ENCODE measurements at regions not wholly inside any gene's neighbourhood (a gene's known extent, or its start where the extent isn't known, plus 50 kb on each side); places are given as distances from the start of the nearest gene placed in this dataset.
"Not testable (repeated sequence)": the region's sequence is repeated elsewhere in the genome, so short reads cannot be mapped to it uniquely, and the experiment has no call there.

- H3K27me3 Mint-ChIP-seq: peaks cover 4 to 10% of the 10 kb centered on the region in 2 donors
- H3K9me3 Mint-ChIP-seq: peaks cover 11 to 23% (median 23%) of the 10 kb centered on the region in 3 donors
- ChIA-PET POLR2A (no interaction called here), CTCF (interaction anchor here in 1 of 2 donors (0.6 kb wide), 1 partner anchor 39 kb away, joined by 3 read pairs; no protein-coding TSS in a partner anchor)
- H3K27ac Mint-ChIP-seq: no peak overlapping the region
- no peaks in the 10 kb centered on the region for H3K4me1 ChIP-seq (ENCODE audit: control insufficient read depth in 1 of 2, extremely low read depth in 1 of 2, insufficient read depth in 2 of 2, low read length in 2 of 2)
- H3K36me3 ChIP-seq (ENCODE audit: control insufficient read depth in 2 of 2, extremely low read depth in 1 of 2, insufficient read depth in 1 of 2, low read length in 1 of 2): no peaks in the 10 kb centered on the region
- H3K9me3 ChIP-seq: no peaks in the 10 kb centered on the region
- no peak overlapping the region for H3K4me3 ChIP-seq (ENCODE audit: control insufficient read depth in 1 of 2, extremely low read depth in 1 of 2, low read length in 1 of 2)
- no peaks in the 10 kb centered on the region for H3K4me1 Mint-ChIP-seq
- no peaks in the 10 kb centered on the region for H3K36me3 Mint-ChIP-seq
- no peak overlapping the region for H3K4me3 Mint-ChIP-seq
- no peak overlapping the region for H3K27ac ChIP-seq (ENCODE audit: low read length)
- DNase-seq (no peak), ATAC-seq (replicated peaks in 1 of 4) (no peak)
- no peaks in the 10 kb centered on the region for H3K27me3 ChIP-seq (replicated peaks in 1 of 2; ENCODE audit: control insufficient read depth in 2 of 2, extremely low read depth in 1 of 2, insufficient read depth in 2 of 2, low read length in 1 of 2)
- WGBS (ENCODE audit: insufficient coverage): 96% methylated on average over 3 of the region's 4 CpGs
Observed at GRCh38 chr13:76579701-76580100, 306.5 kb downstream of the KCTD12 start.

DNA sequence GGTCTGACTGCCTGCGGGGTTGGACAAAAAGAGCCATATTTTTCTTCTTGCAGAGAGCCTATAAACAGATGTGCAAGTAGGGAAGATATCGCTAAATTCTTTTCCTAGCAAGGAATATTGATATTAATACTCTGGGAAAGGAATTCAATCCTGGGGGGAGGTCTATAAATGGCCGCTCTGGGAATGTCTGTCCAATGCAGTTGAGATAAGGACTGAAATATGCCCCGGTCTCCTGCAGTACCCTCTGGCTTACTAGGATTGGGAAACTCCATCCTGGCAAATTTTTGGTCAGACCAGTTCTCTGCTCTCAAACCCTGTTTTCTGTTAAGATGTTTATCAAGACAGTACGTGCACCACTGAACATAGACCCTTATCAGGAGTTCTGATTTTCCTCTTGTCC, 310.6 kb downstream of the KCTD12 start:
- H3K4me1 ChIP-seq (ENCODE audit: control insufficient read depth in 1 of 2, extremely low read depth in 1 of 2, insufficient read depth in 2 of 2, low read length in 2 of 2); DNase-seq; H3K36me3 ChIP-seq (ENCODE audit: control insufficient read depth in 2 of 2, extremely low read depth in 1 of 2, insufficient read depth in 1 of 2, low read length in 1 of 2); H3K27me3 Mint-ChIP-seq; H3K27ac Mint-ChIP-seq; H3K4me1 Mint-ChIP-seq; H3K4me3 ChIP-seq (ENCODE audit: control insufficient read depth in 1 of 2, extremely low read depth in 1 of 2, low read length in 1 of 2); POLR2A ChIA-PET; H3K27ac ChIP-seq (ENCODE audit: low read length); H3K36me3 Mint-ChIP-seq; CTCF ChIA-PET; H3K9me3 ChIP-seq; H3K4me3 Mint-ChIP-seq; ATAC-seq (replicated peaks in 1 of 4); H3K27me3 ChIP-seq (replicated peaks in 1 of 2; ENCODE audit: control insufficient read depth in 2 of 2, extremely low read depth in 1 of 2, insufficient read depth in 2 of 2, low read length in 1 of 2): not testable (repeated sequence)
- H3K9me3 Mint-ChIP-seq: peaks cover 11 to 28% (median 23%) of the 10 kb centered on the region in 3 donors
- 71% methylated on average over 2 of the region's 5 CpGs for WGBS (ENCODE audit: insufficient coverage)

- H3K4me3 ChIP-seq (ENCODE audit: control insufficient read depth in 1 of 2, extremely low read depth in 1 of 2, low read length in 1 of 2): no peak overlapping the region
- ChIA-PET POLR2A (no interaction called here), CTCF (no interaction called here)
- no peaks in the 10 kb centered on the region for H3K36me3 Mint-ChIP-seq
- H3K27ac ChIP-seq (ENCODE audit: low read length): no peak overlapping the region
- H3K9me3 Mint-ChIP-seq: peaks cover 5 to 9% (median 9%) of the 10 kb centered on the region in 3 donors
- ATAC-seq (replicated peaks in 1 of 4) (no peak), DNase-seq (no peak)
- H3K9me3 ChIP-seq: no peaks in the 10 kb centered on the region
- no peaks in the 10 kb centered on the region for H3K4me1 ChIP-seq (ENCODE audit: control insufficient read depth in 1 of 2, extremely low read depth in 1 of 2, insufficient read depth in 2 of 2, low read length in 2 of 2)
- 75% methylated on average over 1 of the region's 1 CpG for WGBS (ENCODE audit: insufficient coverage)
- H3K4me1 Mint-ChIP-seq: no peaks in the 10 kb centered on the region
- H3K4me3 Mint-ChIP-seq: no peak overlapping the region
- peaks cover 0 to 3% of the 10 kb centered on the region in 2 donors for H3K27me3 Mint-ChIP-seq
- no peak overlapping the region for H3K27ac Mint-ChIP-seq
- no peaks in the 10 kb centered on the region for H3K36me3 ChIP-seq (ENCODE audit: control insufficient read depth in 2 of 2, extremely low read depth in 1 of 2, insufficient read depth in 1 of 2, low read length in 1 of 2)
- H3K27me3 ChIP-seq (replicated peaks in 1 of 2; ENCODE audit: control insufficient read depth in 2 of 2, extremely low read depth in 1 of 2, insufficient read depth in 2 of 2, low read length in 1 of 2): no peaks in the 10 kb centered on the region
Observed at GRCh38 chr13:76570510-76570971, 315.7 kb downstream of the KCTD12 start.

DNA sequence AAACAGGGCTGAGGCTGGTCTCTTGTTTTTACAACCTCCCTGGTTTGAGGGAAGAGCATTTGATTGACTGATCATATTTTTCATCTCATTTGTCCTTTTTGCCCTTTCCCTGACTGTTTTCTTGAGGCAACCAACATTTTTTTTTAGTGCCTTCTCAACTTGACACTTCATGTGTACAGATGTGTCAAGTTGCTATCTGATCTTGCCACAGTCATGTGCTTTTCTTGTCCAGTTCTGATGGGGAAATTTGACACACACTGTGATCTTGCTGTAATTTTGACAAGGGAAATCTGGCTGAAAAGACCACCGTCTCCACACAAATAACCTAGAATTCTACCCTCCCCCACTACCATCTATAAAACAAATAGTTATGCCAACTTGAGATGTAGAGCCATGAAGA, 329.6 kb downstream of the KCTD12 start:
- H3K27me3 ChIP-seq (replicated peaks in 1 of 2; ENCODE audit: control insufficient read depth in 2 of 2, extremely low read depth in 1 of 2, insufficient read depth in 2 of 2, low read length in 1 of 2): no peaks in the 10 kb centered on the region
- no peak overlapping the region for H3K4me3 ChIP-seq (ENCODE audit: control insufficient read depth in 1 of 2, extremely low read depth in 1 of 2, low read length in 1 of 2)
- H3K27me3 Mint-ChIP-seq: peaks cover 0 to 3% of the 10 kb centered on the region in 2 donors
- H3K27ac ChIP-seq (ENCODE audit: low read length): no peak overlapping the region
- ChIA-PET CTCF (no interaction called here), POLR2A (no interaction called here)
- H3K9me3 ChIP-seq: no peaks in the 10 kb centered on the region
- WGBS (ENCODE audit: insufficient coverage): no CpG with 5 or more reads among the region's 1 CpG
- no peaks in the 10 kb centered on the region for H3K36me3 ChIP-seq (ENCODE audit: control insufficient read depth in 2 of 2, extremely low read depth in 1 of 2, insufficient read depth in 1 of 2, low read length in 1 of 2)
- DNase-seq: no peak
- H3K4me1 ChIP-seq (ENCODE audit: control insufficient read depth in 1 of 2, extremely low read depth in 1 of 2, insufficient read depth in 2 of 2, low read length in 2 of 2): no peaks in the 10 kb centered on the region
- no peak for ATAC-seq (replicated peaks in 1 of 4)
- H3K36me3 Mint-ChIP-seq: no peaks in the 10 kb centered on the region
- H3K4me3 Mint-ChIP-seq: no peak overlapping the region
- H3K27ac Mint-ChIP-seq: no peak overlapping the region
- H3K9me3 Mint-ChIP-seq: no peaks in the 10 kb centered on the region
- H3K4me1 Mint-ChIP-seq: no peaks in the 10 kb centered on the region

DNA sequence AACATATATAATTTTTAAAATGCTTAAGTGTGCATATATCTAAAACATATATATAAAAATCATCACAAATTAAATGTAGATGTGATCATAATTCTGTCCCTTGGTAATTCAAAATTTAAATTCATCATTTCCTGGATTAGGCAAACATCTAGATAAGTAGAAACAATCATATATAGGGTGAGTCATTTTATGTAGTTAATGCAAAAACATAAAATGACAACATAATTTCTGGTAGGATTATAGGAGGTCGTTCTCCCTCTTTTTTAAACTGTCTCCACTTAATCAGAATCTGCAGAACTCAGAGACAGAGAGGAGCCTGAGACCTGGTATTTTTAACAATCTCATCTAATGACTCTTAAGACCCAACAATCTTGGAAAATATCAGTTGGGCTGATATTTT, 333.4 kb downstream of the KCTD12 start:
- Mint-ChIP-seq H3K27me3 (peaks cover 3 to 6% of the 10 kb centered on the region in 2 donors), H3K9me3 (no peaks in the 10 kb centered on the region), H3K4me3 (no peak overlapping the region), H3K27ac (no peak overlapping the region), H3K4me1 (no peaks in the 10 kb centered on the region), H3K36me3 (no peaks in the 10 kb centered on the region)
- H3K9me3 ChIP-seq: no peaks in the 10 kb centered on the region
- no peaks in the 10 kb centered on the region for H3K27me3 ChIP-seq (replicated peaks in 1 of 2; ENCODE audit: control insufficient read depth in 2 of 2, extremely low read depth in 1 of 2, insufficient read depth in 2 of 2, low read length in 1 of 2)
- no CpG with 5 or more reads among the region's 1 CpG for WGBS (ENCODE audit: insufficient coverage)
- no peaks in the 10 kb centered on the region for H3K36me3 ChIP-seq (ENCODE audit: control insufficient read depth in 2 of 2, extremely low read depth in 1 of 2, insufficient read depth in 1 of 2, low read length in 1 of 2)
- DNase-seq (no peak), ATAC-seq (replicated peaks in 1 of 4) (no peak)
- no peak overlapping the region for H3K27ac ChIP-seq (ENCODE audit: low read length)
- H3K4me3 ChIP-seq (ENCODE audit: control insufficient read depth in 1 of 2, extremely low read depth in 1 of 2, low read length in 1 of 2): no peak overlapping the region
- no peaks in the 10 kb centered on the region for H3K4me1 ChIP-seq (ENCODE audit: control insufficient read depth in 1 of 2, extremely low read depth in 1 of 2, insufficient read depth in 2 of 2, low read length in 2 of 2)
- ChIA-PET CTCF (no interaction called here), POLR2A (no interaction called here)

DNA sequence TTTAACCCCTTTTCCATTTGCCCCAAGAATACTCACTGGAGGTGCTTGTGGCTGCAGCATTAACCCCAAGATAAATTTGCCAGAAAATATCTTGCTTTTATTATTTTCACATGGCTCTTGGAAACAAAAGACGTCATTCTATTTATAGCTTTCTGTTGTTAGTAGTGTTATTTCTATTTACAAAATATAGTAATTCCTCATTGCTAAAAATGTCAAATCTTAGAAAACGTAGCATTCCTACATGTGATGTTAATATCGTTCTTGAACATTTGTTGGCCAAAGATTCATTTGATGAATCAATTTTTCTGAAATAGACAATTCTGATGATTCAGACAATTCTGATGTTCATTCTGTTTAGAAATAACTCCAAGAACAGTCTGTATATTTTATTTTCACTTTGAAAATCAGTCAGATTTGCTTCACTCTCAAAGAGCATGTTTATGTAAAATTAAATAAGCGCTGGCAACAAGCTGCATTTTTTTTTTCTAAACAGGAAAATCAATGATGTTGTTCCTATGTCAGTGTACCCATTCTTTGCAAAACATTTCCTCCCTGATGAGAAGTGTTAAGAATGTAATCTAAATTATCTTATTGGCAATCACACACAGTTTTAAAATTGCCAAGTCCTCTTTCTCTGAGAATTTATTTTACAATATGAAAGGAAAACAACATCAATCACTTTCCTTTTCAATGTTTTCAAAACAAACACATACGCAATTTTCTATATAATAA, 334.0 kb downstream of the KCTD12 start:
- H3K27me3 ChIP-seq (replicated peaks in 1 of 2; ENCODE audit: control insufficient read depth in 2 of 2, extremely low read depth in 1 of 2, insufficient read depth in 2 of 2, low read length in 1 of 2): no peaks in the 10 kb centered on the region
- H3K4me1 ChIP-seq (ENCODE audit: control insufficient read depth in 1 of 2, extremely low read depth in 1 of 2, insufficient read depth in 2 of 2, low read length in 2 of 2): no peaks in the 10 kb centered on the region
- no peak overlapping the region for H3K27ac ChIP-seq (ENCODE audit: low read length)
- WGBS (ENCODE audit: insufficient coverage): no CpG with 5 or more reads among the region's 5 CpGs
- H3K4me3 Mint-ChIP-seq: no peak overlapping the region
- H3K36me3 Mint-ChIP-seq: no peaks in the 10 kb centered on the region
- ChIA-PET CTCF (no interaction called here), POLR2A (no interaction called here)
- no peak overlapping the region for H3K27ac Mint-ChIP-seq
- ATAC-seq (replicated peaks in 1 of 4): no peak
- peaks cover 3 to 6% of the 10 kb centered on the region in 2 donors for H3K27me3 Mint-ChIP-seq
- H3K9me3 ChIP-seq: no peaks in the 10 kb centered on the region
- DNase-seq: no peak
- no peaks in the 10 kb centered on the region for H3K36me3 ChIP-seq (ENCODE audit: control insufficient read depth in 2 of 2, extremely low read depth in 1 of 2, insufficient read depth in 1 of 2, low read length in 1 of 2)
- H3K4me1 Mint-ChIP-seq: no peaks in the 10 kb centered on the region
- H3K4me3 ChIP-seq (ENCODE audit: control insufficient read depth in 1 of 2, extremely low read depth in 1 of 2, low read length in 1 of 2): no peak overlapping the region
- H3K9me3 Mint-ChIP-seq: no peaks in the 10 kb centered on the region
